ENCODE measurements at regions not wholly inside any gene's neighbourhood (a gene's known extent, or its start where the extent isn't known, plus 50 kb on each side); places are given as distances from the start of the nearest gene placed in this dataset.

GRCh38 chr12:125776212-125776611 lies 711.0 kb downstream of the AACS start:
- no peak for TF ChIP-seq CTCF (IDR thresholded peaks at IDR 0.05)
- no peak for TF ChIP-seq POLR2A (IDR thresholded peaks at IDR 0.05)
